K562 (cell line): ENCODE measurements at regions not wholly inside any gene's neighbourhood (a gene's known extent, or its start where the extent isn't known, plus 50 kb on each side); places are given as distances from the start of the nearest gene placed in this dataset.

ENCODE experiments used
- ATAC-seq: fragments of 200-7000 bp; cut with Tn5 transposase; 3 replicates; pipeline ENCODE4 v1.9.1; 2020; ENCODE audit warnings: moderate library complexity
- BruUV-seq: library from RNA; stranded (reverse); fragments of 400-500 nt; replicated peaks from 2 replicates; lab custom pipeline; 2021; lab: Mats Ljungman, UMichigan
- CTCF ChIA-PET: fragments of 300-600 bp; formaldehyde crosslinking; extraction: SDS; loops from one replicate; lab custom pipeline; 2021; ENCODE audit warnings: low intra/inter-chr PET ratio; lab: Yijun Ruan, JAX
- POLR2A ChIA-PET: fragments of 300-600, 350-650 bp; sonication (Branson Sonifier 250); formaldehyde crosslinking; extraction: SDS; loops from one replicate; lab custom pipeline; 2021; ENCODE audit warnings: antibody characterized with exemption, inconsistent platforms; lab: Yijun Ruan, JAX
- DNase-seq, 4 experiments: peaks; one replicate each; pipeline versions ENCODE4 v3.0.0 to v3.0.0-alpha.2; 2011 to 2018; ENCODE audit warnings: low spot score in 3 of 4, mixed read lengths in 3 of 4; ENCODE audit errors: extremely low read depth in 1 of 4
- FAIRE-seq: peaks from 2 replicates; lab custom pipeline; 2011; peaks lifted over from hg19 to GRCh38; lab: Jason Lieb, UNC
- H2AFZ ChIP-seq: 2 replicates; pipeline ENCODE4 v1.6.0; 2011; ENCODE audit warnings: low read depth, low read length, control low read depth, inconsistent platforms
- H3K27ac ChIP-seq: fragments of 200-600 bp; 3 replicates; pipeline ENCODE4 v1.8.0; 2011; ENCODE audit warnings: low read depth, mild to moderate bottlenecking, control low read depth, inconsistent platforms, low read length, moderate library complexity, mixed read lengths; ENCODE audit errors: extremely low read depth
- H3K27me3 ChIP-seq, 2 experiments: fragments of 300-600 bp in 1 of 2; 2 replicates in 1 of 2; 3 replicates in 1 of 2; pipeline versions ENCODE4 v1.6.0 to v1.8.0; 2011; ENCODE audit warnings: inconsistent platforms in 2 of 2, low read length in 2 of 2, mild to moderate bottlenecking in 1 of 2, mixed read lengths in 1 of 2, moderate library complexity in 1 of 2; ENCODE audit not compliant: control insufficient read depth in 2 of 2, insufficient read depth in 2 of 2
- H3K36me3 ChIP-seq: fragments of 300-600 bp; 3 replicates; pipeline ENCODE4 v1.8.0; 2011; ENCODE audit warnings: mild to moderate bottlenecking, low read length, inconsistent platforms; ENCODE audit not compliant: control insufficient read depth, insufficient read depth
- H3K4me1 ChIP-seq, 2 experiments: fragments of 200-600 bp in 1 of 2; replicated peaks in 1 of 2; 2 replicates in 1 of 2; 3 replicates in 1 of 2; pipeline versions ENCODE4 v1.5.1 to v1.8.0; 2011; ENCODE audit warnings: inconsistent platforms in 2 of 2, low read length in 2 of 2, mild to moderate bottlenecking in 1 of 2, mixed read lengths in 1 of 2, moderate library complexity in 1 of 2; ENCODE audit not compliant: control insufficient read depth in 2 of 2, insufficient read depth in 2 of 2
- H3K4me2 ChIP-seq: 2 replicates; pipeline ENCODE4 v1.6.1; 2011; ENCODE audit warnings: low read length, control low read depth, inconsistent platforms, mixed read lengths; ENCODE audit not compliant: insufficient read depth
- H3K4me3 ChIP-seq: fragments of 200-600 bp; sonication (generic), shearing (Covaris generic); 2 replicates; pipeline ENCODE4 v1.5.1; 2016; ENCODE audit warnings: control low read depth, inconsistent platforms
- H3K79me2 ChIP-seq: fragments of 200-600 bp; 3 replicates; pipeline ENCODE4 v1.8.0; 2011; ENCODE audit warnings: low read length, inconsistent platforms; ENCODE audit not compliant: control insufficient read depth, insufficient read depth
- H3K9ac ChIP-seq, 2 experiments: 2 replicates each; pipeline versions ENCODE4 v1.6.0 to v1.6.1; 2011; ENCODE audit warnings: low read depth in 2 of 2, low read length in 2 of 2, control low read depth in 1 of 2, inconsistent platforms in 1 of 2, mild to moderate bottlenecking in 1 of 2, mixed read lengths in 1 of 2; ENCODE audit not compliant: insufficient read depth in 1 of 2
- H3K9me1 ChIP-seq: one replicate; pipeline ENCODE4 v1.6.0; 2011; ENCODE audit warnings: inconsistent platforms, mild to moderate bottlenecking, low read length, moderate library complexity; ENCODE audit not compliant: control insufficient read depth, insufficient read depth
- H3K9me3 ChIP-seq: replicated peaks from 2 replicates; pipeline ENCODE4 v1.5.1; 2011; ENCODE audit warnings: low read depth, low read length, inconsistent platforms; ENCODE audit not compliant: control insufficient read depth, insufficient read depth
- H4K20me1 ChIP-seq: replicated peaks from 2 replicates; pipeline ENCODE4 v1.6.1; 2011; ENCODE audit warnings: low read length, inconsistent platforms, mixed read lengths; ENCODE audit not compliant: control insufficient read depth, insufficient read depth
- FIP1L1 ChIP-seq: fragments of 200-400 bp; formaldehyde crosslinking; IDR thresholded peaks from 2 replicates; pipeline ENCODE4 v1.6.1; 2018; ENCODE audit warnings: mild to moderate bottlenecking, low read depth, low read length; ENCODE audit not compliant: poor library complexity, severe bottlenecking
- HSF4 ChIP-seq: fragments of 250-450 bp; sonication (Bioruptor Pico); IDR thresholded peaks from 2 replicates; pipeline ENCODE4 v2.1.2; 2022; ENCODE audit warnings: mild to moderate bottlenecking, moderate library complexity, borderline replicate concordance
- NFIC ChIP-seq: fragments of 450-650 bp; IDR thresholded peaks from 2 replicates; pipeline ENCODE4 v1.6.1; 2017; ENCODE audit warnings: mild to moderate bottlenecking, inconsistent platforms
- SNIP1 ChIP-seq: fragments of 450-650 bp; IDR thresholded peaks from 2 replicates; pipeline ENCODE4 v1.7.1; 2017; ENCODE audit warnings: low read depth, mild to moderate bottlenecking
- SP2 ChIP-seq: IDR thresholded peaks from 2 replicates; pipeline ENCODE4 v1.6.1; 2011; ENCODE audit warnings: mild to moderate bottlenecking, low read depth, low read length, moderate library complexity; ENCODE audit not compliant: poor library complexity, severe bottlenecking; ENCODE audit errors: extremely low read depth
- TCF7 ChIP-seq: sonication (generic); IDR thresholded peaks from 2 replicates; pipeline ENCODE4 v1.6.1; 2016; ENCODE audit warnings: antibody characterized with exemption, borderline replicate concordance
- TRIM25 ChIP-seq: fragments of 450-650 bp; IDR thresholded peaks from 2 replicates; pipeline ENCODE4 v1.7.0; 2016; ENCODE audit warnings: borderline replicate concordance
- ZFP91 ChIP-seq: sonication (generic); formaldehyde crosslinking; IDR thresholded peaks from 2 replicates; pipeline ENCODE4 v1.8.0; 2022; ENCODE audit warnings: mild to moderate bottlenecking, missing genetic modification reagents
- WGBS: fragments of 100-300 bp; shearing (Covaris generic); methylation state at CpG from one replicate; pipeline ENCODE4 v1.1.6; 2016; ENCODE audit warnings: low coverage, mixed read lengths; ENCODE audit not compliant: insufficient coverage; ENCODE audit errors: missing lambda C conversion rate; 5-methylcytosine and 5-hydroxymethylcytosine counted together
- in situ Hi-C: fragments of 300-500 bp; cut with MboI; formaldehyde crosslinking; loops from 4 replicates; pipeline ENCODE4 v1.15.0; 2018; ENCODE audit warnings: inconsistent platforms, mixed read lengths
- intact Hi-C: fragments of 100-400 bp; cut with micrococcal nuclease; formaldehyde crosslinking; loops from 2 replicates; pipeline ENCODE4 v1.14.2; 2022
- TF ChIP-seq, protein P1 (sequence below): conservative IDR thresholded peaks from 2 replicates; pipeline ENCODE4 v1.6.1; 2011; ENCODE audit warnings: low read depth, mild to moderate bottlenecking, low read length; ENCODE audit not compliant: control insufficient read depth

GRCh38 chr5:117235786-117236185 lies 661.2 kb upstream of the SEMA6A start:
- H3K4me2 ChIP-seq = no peak overlapping the region
- H4K20me1 ChIP-seq = no peaks in the 10 kb centered on the region
- ATAC-seq (no peak), DNase-seq (no peak), FAIRE-seq (no peak)
- no peak overlapping the region for H3K4me3 ChIP-seq
- no peaks in the 10 kb centered on the region for H3K9me3 ChIP-seq
- no peak overlapping the region for H2AFZ ChIP-seq
- ChIA-PET POLR2A (no interaction called here), CTCF (no interaction called here)
- BruUV-seq = no TSS peak
- 2% methylated on average over 5 of the region's 5 CpGs for WGBS
- TF ChIP-seq TRIM25 (no peak), SNIP1 (no peak), SP2 (no peak), HSF4 (no peak), ZFP91 (CRISPR knock-in tag) (no peak), FIP1L1 (no peak), TCF7 (no peak), NFIC (no peak)
- TF ChIP-seq, protein P1, sequence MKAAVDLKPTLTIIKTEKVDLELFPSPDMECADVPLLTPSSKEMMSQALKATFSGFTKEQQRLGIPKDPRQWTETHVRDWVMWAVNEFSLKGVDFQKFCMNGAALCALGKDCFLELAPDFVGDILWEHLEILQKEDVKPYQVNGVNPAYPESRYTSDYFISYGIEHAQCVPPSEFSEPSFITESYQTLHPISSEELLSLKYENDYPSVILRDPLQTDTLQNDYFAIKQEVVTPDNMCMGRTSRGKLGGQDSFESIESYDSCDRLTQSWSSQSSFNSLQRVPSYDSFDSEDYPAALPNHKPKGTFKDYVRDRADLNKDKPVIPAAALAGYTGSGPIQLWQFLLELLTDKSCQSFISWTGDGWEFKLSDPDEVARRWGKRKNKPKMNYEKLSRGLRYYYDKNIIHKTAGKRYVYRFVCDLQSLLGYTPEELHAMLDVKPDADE = no peak
- no peaks in the 10 kb centered on the region for H3K27me3 ChIP-seq
- intact Hi-C loops (no loop called here), in situ Hi-C loops (no loop called here)
- H3K36me3 ChIP-seq = no peaks in the 10 kb centered on the region
- H3K79me2 ChIP-seq = no peaks in the 10 kb centered on the region
- H3K9me1 ChIP-seq = no peaks in the 10 kb centered on the region
- H3K4me1 ChIP-seq = no peaks in the 10 kb centered on the region
- no peak overlapping the region for H3K27ac ChIP-seq
- no peak overlapping the region for H3K9ac ChIP-seq
